Osteoblast (primary cell): ENCODE measurements at regions not wholly inside any gene's neighbourhood (a gene's known extent, or its start where the extent isn't known, plus 50 kb on each side); places are given as distances from the start of the nearest gene placed in this dataset.

Experiments used
- DNase-seq: peaks from one replicate; pipeline ENCODE4 v3.0.0; 2011; ENCODE audit warnings: low spot score, mixed read lengths; ENCODE audit not compliant: insufficient read length; ENCODE audit errors: missing footprints
- H2AFZ ChIP-seq: 2 replicates; pipeline ENCODE4 v1.6.0; 2011; ENCODE audit warnings: mild to moderate bottlenecking, low read length
- H3K27ac ChIP-seq: 2 replicates; pipeline ENCODE4 v1.5.1; 2011; ENCODE audit warnings: mild to moderate bottlenecking, low read depth, low read length, moderate library complexity
- H3K27me3 ChIP-seq: 2 replicates; pipeline ENCODE4 v1.6.0; 2012; ENCODE audit warnings: mild to moderate bottlenecking, control low read depth, inconsistent platforms, low read length, moderate library complexity; ENCODE audit not compliant: insufficient read depth
- H3K36me3 ChIP-seq: 2 replicates; pipeline ENCODE4 v1.5.1; 2011; ENCODE audit warnings: mild to moderate bottlenecking, low read length, control low read depth, moderate library complexity; ENCODE audit not compliant: insufficient read depth
- H3K4me1 ChIP-seq: 2 replicates; pipeline ENCODE4 v1.5.1; 2011; ENCODE audit warnings: mild to moderate bottlenecking, low read length, control low read depth, moderate library complexity; ENCODE audit not compliant: insufficient read depth
- H3K4me2 ChIP-seq: 2 replicates; pipeline ENCODE4 v1.6.0; 2011; ENCODE audit warnings: mild to moderate bottlenecking, low read length; ENCODE audit not compliant: insufficient read depth
- H3K4me3 ChIP-seq: fragments of 200-600 bp; sonication (generic); 3 replicates; pipeline ENCODE4 v1.5.1; 2012; ENCODE audit warnings: mild to moderate bottlenecking, low read length, inconsistent platforms; ENCODE audit not compliant: insufficient read depth
- H3K79me2 ChIP-seq: 2 replicates; pipeline ENCODE4 v1.6.0; 2012; ENCODE audit warnings: mild to moderate bottlenecking, low read length, control low read depth, inconsistent platforms; ENCODE audit not compliant: insufficient read depth
- H3K9me3 ChIP-seq: 2 replicates; pipeline ENCODE4 v1.5.1; 2011; ENCODE audit warnings: low read depth, low read length, control low read depth
- H4K20me1 ChIP-seq: 2 replicates; pipeline ENCODE4 v1.6.0; 2012; ENCODE audit warnings: mild to moderate bottlenecking, low read length, control low read depth; ENCODE audit not compliant: insufficient read depth
- CTCF ChIP-seq: IDR thresholded peaks from 2 replicates; pipeline ENCODE4 v1.5.1; 2011; ENCODE audit warnings: mild to moderate bottlenecking, low read depth, low read length, moderate library complexity; ENCODE audit errors: extremely low read depth

- Histone ChIP-seq H3K27me3 (peaks cover 13% of the 10 kb centered on the region), H3K9me3 (no peaks in the 10 kb centered on the region), H4K20me1 (no peaks in the 10 kb centered on the region), H3K4me1 (no peaks in the 10 kb centered on the region), H3K27ac (no peak overlapping the region), H3K79me2 (no peaks in the 10 kb centered on the region), H3K36me3 (no peaks in the 10 kb centered on the region), H3K4me3 (no peak overlapping the region), H2AFZ (no peak overlapping the region), H3K4me2 (no peak overlapping the region)
- no peak for DNase-seq
- TF ChIP-seq CTCF: no peak
Observed at GRCh38 chr15:29633971-29634370, 188.3 kb downstream of the TJP1 start.

GRCh38 chr15:29632671-29633406, 189.4 kb downstream of the TJP1 start:
- peaks cover 13% of the 10 kb centered on the region for H3K27me3 ChIP-seq
- no peaks in the 10 kb centered on the region for H4K20me1 ChIP-seq
- H2AFZ ChIP-seq: no peak overlapping the region
- H3K4me3 ChIP-seq: no peak overlapping the region
- H3K27ac ChIP-seq: no peak overlapping the region
- H3K9me3 ChIP-seq: no peaks in the 10 kb centered on the region
- no peak overlapping the region for H3K4me2 ChIP-seq
- no peak for TF ChIP-seq CTCF
- H3K79me2 ChIP-seq: no peaks in the 10 kb centered on the region
- H3K36me3 ChIP-seq: no peaks in the 10 kb centered on the region
- no peak for DNase-seq
- no peaks in the 10 kb centered on the region for H3K4me1 ChIP-seq

GRCh38 chr15:29631076-29632070, 190.9 kb downstream of the TJP1 start:
- Histone ChIP-seq H2AFZ (no peak overlapping the region), H3K27ac (no peak overlapping the region)
- TF ChIP-seq CTCF: no peak

GRCh38 chr15:29624271-29624670, 198.0 kb downstream of the TJP1 start:
- no peaks in the 10 kb centered on the region for H3K79me2 ChIP-seq
- H3K4me1 ChIP-seq: no peaks in the 10 kb centered on the region
- H2AFZ ChIP-seq: no peak overlapping the region
- no peak overlapping the region for H3K4me3 ChIP-seq
- no peaks in the 10 kb centered on the region for H3K9me3 ChIP-seq
- no peak for DNase-seq
- no peak overlapping the region for H3K27ac ChIP-seq
- H3K4me2 ChIP-seq: no peak overlapping the region
- peaks cover 2% of the 10 kb centered on the region for H3K27me3 ChIP-seq
- H3K36me3 ChIP-seq: no peaks in the 10 kb centered on the region
- H4K20me1 ChIP-seq: no peaks in the 10 kb centered on the region
- no peak for TF ChIP-seq CTCF

More at GRCh38 chr15:29631076-29632070, 190.9 kb downstream of the TJP1 start:
- peaks cover 13% of the 10 kb centered on the region for H3K27me3 ChIP-seq
- H3K4me3 ChIP-seq: no peak overlapping the region
- no peak overlapping the region for H3K4me2 ChIP-seq
- H3K79me2 ChIP-seq: no peaks in the 10 kb centered on the region
- no peak for DNase-seq
- H4K20me1 ChIP-seq: no peaks in the 10 kb centered on the region
- no peaks in the 10 kb centered on the region for H3K4me1 ChIP-seq
- no peaks in the 10 kb centered on the region for H3K36me3 ChIP-seq
- no peaks in the 10 kb centered on the region for H3K9me3 ChIP-seq
